HCT116 (cell line): ENCODE measurements at regions not wholly inside any gene's neighbourhood (a gene's known extent, or its start where the extent isn't known, plus 50 kb on each side); places are given as distances from the start of the nearest gene placed in this dataset.

Experiments
- ATAC-seq: fragments of 200-7000 bp; cut with Tn5 transposase; 2 replicates; pipeline ENCODE4 v1.9.1; 2020; ENCODE audit warnings: mild to moderate bottlenecking, moderate library complexity
- BruUV-seq: library from RNA; stranded (reverse); fragments of 400-500 nt; replicated peaks from 2 replicates; lab custom pipeline; 2021; lab: Mats Ljungman, UMichigan
- CTCF ChIA-PET: fragments of 300-600 bp; sonication (Branson Sonifier 250); formaldehyde crosslinking; loops from one replicate; lab custom pipeline; 2021; ENCODE audit warnings: antibody characterized with exemption; lab: Charles Lee
- POLR2A ChIA-PET: fragments of 300-600, 350-600 bp; sonication (Branson Sonifier 250); formaldehyde crosslinking; loops from one replicate; lab custom pipeline; 2021; ENCODE audit warnings: antibody characterized with exemption; lab: Charles Lee
- RAD21 ChIA-PET, 2 experiments: fragments of 300-600 bp; sonication (Branson Sonifier 250); formaldehyde crosslinking; loops; one replicate each; lab custom pipeline; 2023; ENCODE audit warnings: low total read pairs in 2 of 2; ENCODE audit not compliant: uncharacterized antibody in 2 of 2, unreplicated experiment in 2 of 2, low non-redundant PET in 1 of 2; lab: Charles Lee
- DNase-seq: peaks from one replicate; pipeline ENCODE4 v3.0.0-alpha.2; 2010; ENCODE audit warnings: low read depth, low spot score
- H2AFZ ChIP-seq: fragments of 200-600 bp; shearing (Covaris generic), sonication (generic); 2 replicates; pipeline ENCODE4 v1.6.1; 2017; ENCODE audit warnings: low read depth, mixed run types, mixed read lengths, antibody characterized with exemption, low read length; ENCODE audit not compliant: poor library complexity, severe bottlenecking
- H3K27ac ChIP-seq: 2 replicates; pipeline ENCODE4 v1.5.1; 2012; ENCODE audit warnings: low read depth, low read length
- H3K27me3 ChIP-seq: fragments of 200-600 bp; sonication (generic); 2 replicates; pipeline ENCODE4 v1.6.1; 2016; ENCODE audit warnings: mixed run types, low read length, mixed read lengths; ENCODE audit not compliant: insufficient read depth
- H3K36me3 ChIP-seq, 2 experiments: fragments of 200-500 bp in 1 of 2; fragments of 200-600 bp in 1 of 2; sonication (Bioruptor generic) in 1 of 2; sonication (generic) in 1 of 2; 2 replicates each; pipeline versions ENCODE4 v1.5.1 to v1.6.1; 2014 to 2016; ENCODE audit warnings: low read length in 2 of 2, inconsistent platforms in 1 of 2, mixed read lengths in 1 of 2, mixed run types in 1 of 2; ENCODE audit not compliant: insufficient read depth in 2 of 2, control insufficient read depth in 1 of 2
- H3K4me1 ChIP-seq, 2 experiments: fragments of 200-600 bp in 1 of 2; sonication (generic) in 1 of 2; 2 replicates each; pipeline versions ENCODE4 v1.5.1 to v1.6.1; 2012 to 2017; ENCODE audit warnings: low read length in 2 of 2, inconsistent platforms in 1 of 2, mild to moderate bottlenecking in 1 of 2, mixed read lengths in 1 of 2, mixed run types in 1 of 2, moderate library complexity in 1 of 2; ENCODE audit not compliant: insufficient read depth in 2 of 2, control insufficient read depth in 1 of 2
- H3K4me2 ChIP-seq: fragments of 200-600 bp; sonication (generic); 2 replicates; pipeline ENCODE4 v1.6.1; 2017; ENCODE audit warnings: mixed run types, low read length, mixed read lengths
- H3K4me3 ChIP-seq, 2 experiments: fragments of 200-600 bp in 1 of 2; sonication (generic) in 1 of 2; replicated peaks in 1 of 2; 2 replicates each; pipeline ENCODE4 v1.5.1; 2011 to 2016; ENCODE audit warnings: low read length in 2 of 2, control low read depth in 1 of 2, low read depth in 1 of 2, mild to moderate bottlenecking in 1 of 2, mixed read lengths in 1 of 2, mixed run types in 1 of 2
- H3K79me2 ChIP-seq: fragments of 200-600 bp; sonication (generic); 2 replicates; pipeline ENCODE4 v1.6.1; 2017; ENCODE audit warnings: mild to moderate bottlenecking, mixed run types, low read length, moderate library complexity, mixed read lengths; ENCODE audit not compliant: insufficient read depth
- H3K9ac ChIP-seq: fragments of 200-600 bp; sonication (generic); 2 replicates; pipeline ENCODE4 v1.6.1; 2016; ENCODE audit warnings: low read length, mixed read lengths
- H3K9me2 ChIP-seq: fragments of 200-600 bp; sonication (generic), shearing (Covaris generic); 2 replicates; pipeline ENCODE4 v1.6.1; 2017; ENCODE audit warnings: mixed run types, mild to moderate bottlenecking, moderate library complexity; ENCODE audit not compliant: insufficient read depth
- H3K9me3 ChIP-seq, 2 experiments: fragments of 200-500 bp in 1 of 2; fragments of 200-600 bp in 1 of 2; sonication (Bioruptor generic) in 1 of 2; sonication (generic) in 1 of 2; 2 replicates each; pipeline ENCODE4 v1.6.1; 2014 to 2017; ENCODE audit warnings: low read length in 2 of 2, mixed read lengths in 2 of 2, inconsistent platforms in 1 of 2, low read depth in 1 of 2, mild to moderate bottlenecking in 1 of 2, mixed run types in 1 of 2, moderate library complexity in 1 of 2; ENCODE audit not compliant: control insufficient read depth in 1 of 2, insufficient read depth in 1 of 2
- H4K20me1 ChIP-seq: fragments of 200-600 bp; sonication (generic), shearing (Covaris generic); 2 replicates; pipeline ENCODE4 v1.6.1; 2017; ENCODE audit warnings: mixed run types, mild to moderate bottlenecking, moderate library complexity; ENCODE audit not compliant: insufficient read depth
- JUND ChIP-seq: IDR thresholded peaks from 2 replicates; pipeline ENCODE4 v1.6.1; 2012
- SRF ChIP-seq: IDR thresholded peaks from 2 replicates; pipeline ENCODE4 v1.6.1; 2012; ENCODE audit warnings: low read depth
- ZFX ChIP-seq: fragments of 450-650 bp; IDR thresholded peaks from 2 replicates; pipeline ENCODE4 v1.6.1; 2017
- intact Hi-C: fragments of 100-400 bp; cut with micrococcal nuclease; formaldehyde crosslinking; loops from 2 replicates; pipeline ENCODE4 v1.10.0; 2022
- TF ChIP-seq, protein P1 (sequence below): IDR thresholded peaks from 2 replicates; pipeline ENCODE4 v1.6.1; 2012

GRCh38 chr2:120465701-120465988, 119.7 kb downstream of the INHBB start:
- no TSS peak for BruUV-seq
- CTCF ChIA-PET = no interaction called here
- Histone ChIP-seq H2AFZ (no peak overlapping the region), H3K27ac (no peak overlapping the region), H3K9me2 (no peaks in the 10 kb centered on the region), H3K27me3 (no peaks in the 10 kb centered on the region), H3K9ac (no peak overlapping the region), H4K20me1 (no peaks in the 10 kb centered on the region), H3K36me3 (no peaks in the 10 kb centered on the region), H3K4me1 (peaks cover 0 to 5% of the 10 kb centered on the region in 2 experiments; a peak in 1 of 4 replicates), H3K9me3 (no peaks in the 10 kb centered on the region), H3K4me2 (no peak overlapping the region)
- intact Hi-C loops = no loop called here
- ATAC-seq (no peak), DNase-seq (no peak)
- POLR2A ChIA-PET = no interaction called here
- RAD21 ChIA-PET = no interaction called here
- no peak for TF ChIP-seq ZFX
- no peak for TF ChIP-seq JUND
- TF ChIP-seq, all 23 proteins: peak for 0
- Histone ChIP-seq H3K79me2 (no peaks in the 10 kb centered on the region), H3K4me3 (no peak overlapping the region)

GRCh38 chr2:120465989-120466703, 120.2 kb downstream of the INHBB start:
- no peak overlapping the region for H3K4me3 ChIP-seq
- H3K9me3 ChIP-seq = no peaks in the 10 kb centered on the region
- H3K79me2 ChIP-seq = no peaks in the 10 kb centered on the region
- no peak overlapping the region for H2AFZ ChIP-seq
- no peak overlapping the region for H3K9ac ChIP-seq
- no peaks in the 10 kb centered on the region for H3K27me3 ChIP-seq
- ATAC-seq = no peak
- H3K4me2 ChIP-seq = no peak overlapping the region
- H4K20me1 ChIP-seq = no peaks in the 10 kb centered on the region
- H3K27ac ChIP-seq = no peak overlapping the region
- BruUV-seq = no TSS peak
- H3K9me2 ChIP-seq = no peaks in the 10 kb centered on the region
- DNase-seq = no peak
- ChIA-PET POLR2A (no interaction called here), CTCF (no interaction called here), RAD21 (no interaction called here)
- H3K4me1 ChIP-seq = peaks cover 0 to 5% of the 10 kb centered on the region in 2 experiments; a peak in 1 of 4 replicates
- H3K36me3 ChIP-seq = no peaks in the 10 kb centered on the region
- TF ChIP-seq SRF (no peak), JUND (no peak)
- TF ChIP-seq, protein P1, sequence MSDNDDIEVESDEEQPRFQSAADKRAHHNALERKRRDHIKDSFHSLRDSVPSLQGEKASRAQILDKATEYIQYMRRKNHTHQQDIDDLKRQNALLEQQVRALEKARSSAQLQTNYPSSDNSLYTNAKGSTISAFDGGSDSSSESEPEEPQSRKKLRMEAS = no peak
- intact Hi-C loops = no loop called here
